GM19468 (cell line): ENCODE measurements at regions not wholly inside any gene's neighbourhood (a gene's known extent, or its start where the extent isn't known, plus 50 kb on each side); places are given as distances from the start of the nearest gene placed in this dataset.

Experiments used
- ATAC-seq: cut with Tn5 transposase; IDR thresholded peaks from one replicate; pipeline ENCODE4 v1.9.1; 2021; ENCODE audit warnings: mild to moderate bottlenecking, moderate library complexity, moderate number of reproducible peaks; ENCODE audit not compliant: unreplicated experiment; ENCODE audit errors: extremely low read depth

DNA sequence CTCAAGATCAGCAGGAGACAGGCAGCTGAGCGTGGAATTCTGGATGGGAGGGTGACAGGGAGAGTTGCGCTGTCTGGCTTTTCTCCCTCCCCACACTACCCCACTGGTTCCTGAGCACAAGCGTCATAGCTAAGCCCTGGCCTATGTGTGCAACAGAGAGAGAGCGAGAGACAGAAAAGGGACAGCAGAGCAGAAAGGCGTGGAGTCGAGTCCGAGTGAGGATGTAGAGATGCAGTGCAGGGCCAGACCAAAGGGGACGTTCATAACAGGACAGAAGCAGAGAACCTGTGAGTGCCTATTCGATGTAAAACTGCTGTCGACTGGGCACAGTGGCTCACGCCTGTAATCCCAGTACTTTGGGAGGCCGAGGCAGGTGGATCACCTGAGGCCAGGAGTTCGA, 94.0 kb upstream of the TMEM45B start:
- ATAC-seq, result no peak

GRCh38 chr11:129722529-129722928, 93.1 kb upstream of the TMEM45B start:
- ATAC-seq, result no peak

- no peak for ATAC-seq
Measured at GRCh38 chr11:129723146-129723760, 92.4 kb upstream of the TMEM45B start.

DNA sequence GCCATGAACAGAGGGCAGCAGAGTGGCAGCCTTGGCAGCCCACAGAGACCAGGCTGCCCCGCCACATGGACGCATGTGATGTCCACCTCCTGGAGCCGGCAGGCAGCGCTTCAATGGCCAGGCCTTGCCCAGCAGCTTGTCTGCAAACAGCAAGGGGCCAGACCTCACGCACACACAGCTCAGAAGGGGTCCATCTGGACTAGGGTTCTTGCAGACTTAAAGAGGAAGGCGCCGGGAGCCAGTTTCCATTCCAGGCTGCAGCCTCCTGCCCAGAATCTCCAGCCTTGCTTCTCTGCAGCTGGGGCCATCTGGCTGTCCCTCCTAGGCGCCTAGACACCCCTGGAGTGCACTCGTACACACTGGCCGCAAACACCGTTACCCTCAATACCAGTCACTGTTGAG, 91.9 kb upstream of the TMEM45B start:
- ATAC-seq, result no peak

GRCh38 chr11:129724866-129725265, 90.8 kb upstream of the TMEM45B start:
- no peak for ATAC-seq

GRCh38 chr11:129726179-129726578, 89.5 kb upstream of the TMEM45B start:
- no peak for ATAC-seq

- no peak for ATAC-seq
Measured at GRCh38 chr11:129728581-129728980, 87.1 kb upstream of the TMEM45B start.

- no peak for ATAC-seq
Measured at GRCh38 chr11:129729216-129729615, 86.4 kb upstream of the TMEM45B start.

DNA sequence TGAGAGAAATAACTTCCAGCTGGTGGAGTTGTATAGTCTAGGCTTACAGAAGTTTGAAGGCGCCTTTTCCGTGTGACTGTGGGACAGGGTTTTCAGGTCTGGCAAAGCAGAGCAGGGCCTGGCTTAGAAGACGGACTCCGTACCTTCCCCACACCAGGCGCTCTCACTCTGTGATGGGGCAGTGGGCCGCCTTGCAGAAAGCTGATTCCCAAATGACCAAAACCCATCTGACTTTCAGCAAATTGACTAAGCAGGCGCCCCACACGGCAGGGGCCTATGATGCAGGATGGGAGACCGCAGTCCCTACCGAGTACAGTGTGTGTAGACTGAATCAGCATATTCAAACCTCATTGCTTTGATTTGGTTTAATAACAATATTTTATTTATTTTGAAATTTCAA, 85.8 kb upstream of the TMEM45B start:
- ATAC-seq, result no peak

DNA sequence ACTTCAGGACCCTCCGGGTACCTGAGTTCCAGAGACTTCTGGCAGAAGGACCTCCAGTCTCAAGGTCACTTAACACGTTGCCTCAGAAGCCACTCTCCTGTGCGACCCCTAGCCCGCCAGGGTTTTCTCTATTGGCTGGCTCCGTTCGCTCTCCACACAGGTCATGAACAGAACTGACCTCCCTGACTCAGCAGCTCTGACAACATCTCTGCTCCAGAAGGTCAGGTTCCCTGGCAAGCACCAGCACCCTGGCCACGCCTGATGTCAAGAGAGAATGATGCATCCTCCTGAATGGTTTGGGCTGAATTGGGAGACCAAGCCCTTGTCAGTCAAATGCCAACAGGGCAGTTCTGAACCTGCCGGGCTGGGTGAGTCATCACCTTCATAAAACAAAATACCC, 84.3 kb upstream of the TMEM45B start:
- no peak for ATAC-seq

DNA sequence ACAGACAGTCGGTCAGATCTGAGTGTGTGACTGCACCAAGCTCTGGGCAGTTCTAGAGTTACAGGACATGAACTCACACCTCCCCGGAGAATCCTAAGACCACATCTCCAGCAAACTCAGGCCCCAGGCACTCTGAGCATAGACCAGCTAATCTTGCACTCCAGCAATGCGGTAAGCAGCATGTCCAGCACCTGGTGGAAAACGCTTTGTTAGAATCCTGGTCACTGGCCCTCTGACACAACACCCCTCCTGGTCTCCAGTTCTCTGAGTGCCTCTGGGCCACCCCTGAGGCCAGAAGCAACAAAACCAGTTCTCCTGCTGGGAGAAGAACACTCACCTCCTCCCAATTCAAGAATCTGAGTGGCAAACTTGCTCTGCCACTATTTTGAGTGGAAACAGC, 82.7 kb upstream of the TMEM45B start:
- no peak for ATAC-seq

- ATAC-seq, result no peak
Measured at GRCh38 chr11:129733384-129733783, 82.3 kb upstream of the TMEM45B start.

DNA sequence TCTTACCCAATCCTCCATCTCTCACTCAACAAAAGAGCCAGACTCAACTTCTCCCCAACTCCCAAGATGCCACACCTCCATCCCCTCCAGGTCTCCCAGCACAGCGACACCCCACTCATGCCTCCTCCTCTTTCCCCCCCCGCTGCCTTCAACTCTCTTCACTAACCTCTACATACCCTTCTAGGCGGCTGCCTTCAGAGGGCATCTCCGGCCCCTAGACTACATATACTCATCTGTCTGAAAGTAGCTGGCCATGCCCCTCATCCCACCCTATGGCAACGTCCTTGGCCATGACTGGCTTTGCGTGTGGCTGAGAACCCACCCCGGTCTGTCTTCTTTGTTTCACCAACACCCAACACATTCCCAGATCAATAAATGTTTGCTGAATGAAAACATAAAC, 81.7 kb upstream of the TMEM45B start:
- no peak for ATAC-seq

DNA sequence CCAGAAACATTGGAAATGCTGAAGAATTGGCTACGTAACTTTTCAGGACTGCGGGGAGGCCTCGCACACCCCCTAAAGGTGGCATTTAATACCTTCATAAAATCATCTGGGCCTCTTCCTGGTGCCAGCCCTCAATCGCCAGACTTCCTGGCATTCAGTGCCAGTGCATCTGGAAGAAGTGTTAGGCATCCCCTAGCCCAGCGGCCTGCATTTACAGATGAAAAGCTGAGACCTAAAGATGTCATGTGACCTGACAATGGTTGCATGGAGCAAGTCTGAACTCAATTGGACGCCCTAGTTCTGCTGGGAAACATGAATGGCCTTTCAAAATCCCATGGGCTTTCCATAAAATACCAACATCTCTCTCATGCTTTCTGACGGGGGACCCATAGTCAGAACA, 81.0 kb upstream of the TMEM45B start:
- no peak for ATAC-seq

- ATAC-seq, result no peak
Measured at GRCh38 chr11:129737831-129738230, 77.8 kb upstream of the TMEM45B start.

DNA sequence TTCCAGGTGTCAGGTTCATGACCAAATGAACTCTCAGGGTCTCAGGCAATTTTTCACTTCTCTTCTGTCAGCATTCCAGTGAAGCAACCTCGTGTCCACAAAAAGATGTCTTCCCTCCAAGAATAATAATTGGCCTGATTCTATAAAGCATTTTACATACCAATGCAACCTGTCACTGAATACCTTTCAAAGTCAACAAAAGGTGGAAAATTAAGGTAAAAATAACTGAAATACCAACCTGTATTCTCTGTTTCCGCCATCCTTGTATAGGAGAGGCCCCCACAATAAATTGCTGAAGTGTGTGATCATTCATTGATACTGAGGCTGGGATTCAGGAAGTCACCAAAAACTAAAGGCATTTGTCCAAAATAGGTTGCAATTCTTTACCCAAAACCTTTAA, 77.4 kb upstream of the TMEM45B start:
- ATAC-seq, result no peak

DNA sequence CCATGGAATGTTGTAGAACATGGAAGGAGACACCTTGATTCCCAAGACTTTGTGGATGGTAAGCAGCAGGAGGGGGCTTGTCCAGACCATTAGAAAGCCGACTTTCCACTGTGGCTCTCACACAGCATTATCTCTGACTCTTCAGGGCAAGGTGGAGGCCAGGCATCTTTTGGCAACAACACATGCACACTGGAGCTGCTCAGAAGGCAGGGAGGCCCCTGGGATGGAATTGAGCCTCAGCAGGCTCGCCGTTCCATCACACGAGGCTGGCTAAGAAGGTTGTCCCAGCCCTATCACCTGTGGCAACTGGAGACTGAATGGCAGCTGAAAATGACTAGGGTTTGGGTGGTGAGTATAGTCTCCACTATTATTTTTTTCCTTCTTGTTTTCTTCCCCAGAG, 76.3 kb upstream of the TMEM45B start:
- no peak for ATAC-seq

GRCh38 chr11:129740125-129740719, 75.4 kb upstream of the TMEM45B start:
- no peak for ATAC-seq

- ATAC-seq, result no peak
Measured at GRCh38 chr11:129743112-129743815, 72.4 kb upstream of the TMEM45B start.

- ATAC-seq, result no peak
Measured at GRCh38 chr11:129747071-129747470, 68.6 kb upstream of the TMEM45B start.

GRCh38 chr11:129749141-129749540, 66.5 kb upstream of the TMEM45B start:
- ATAC-seq, result no peak
